Nephron (organoid): ENCODE measurements at regions not wholly inside any gene's neighbourhood (a gene's known extent, or its start where the extent isn't known, plus 50 kb on each side); places are given as distances from the start of the nearest gene placed in this dataset.

Experiments used
- H3K27ac Mint-ChIP-seq, 3 experiments: 2 replicates each; pipeline ENCODE4 v1.8.0; 2020; ENCODE audit warnings: mixed read lengths in 3 of 3, mild to moderate bottlenecking in 2 of 3, moderate library complexity in 1 of 3
- H3K27me3 Mint-ChIP-seq: 2 replicates; pipeline ENCODE4 v1.8.0; 2021; ENCODE audit warnings: low read depth, mild to moderate bottlenecking, moderate library complexity, mixed read lengths
- H3K36me3 Mint-ChIP-seq: 2 replicates; pipeline ENCODE4 v1.8.0; 2020; ENCODE audit warnings: low read depth, mixed read lengths
- H3K4me1 Mint-ChIP-seq: 2 replicates; pipeline ENCODE4 v1.8.0; 2020; ENCODE audit warnings: mixed read lengths
- H3K4me3 Mint-ChIP-seq, 3 experiments: 2 replicates each; pipeline ENCODE4 v1.8.0; 2020; ENCODE audit warnings: mild to moderate bottlenecking in 3 of 3, mixed read lengths in 3 of 3, moderate library complexity in 2 of 3
- H3K9me3 Mint-ChIP-seq: 2 replicates; pipeline ENCODE4 v1.8.0; 2020; ENCODE audit warnings: mixed read lengths
- TF ChIP-seq, protein P1 (sequence below), 3 experiments: fragments of 200-600 bp; sonication (generic); IDR thresholded peaks; one replicate each; pipeline ENCODE4 v1.5.0; 2021; ENCODE audit warnings: antibody characterized with exemption in 3 of 3; ENCODE audit not compliant: unreplicated experiment in 3 of 3

GRCh38 chr9:99724640-99725039 is 97.0 kb upstream of the NR4A3 start:
- Mint-ChIP-seq H3K4me3 (no peak overlapping the region), H3K27ac (no peak overlapping the region), H3K9me3 (no peaks in the 10 kb centered on the region), H3K36me3 (no peaks in the 10 kb centered on the region), H3K27me3 (no peaks in the 10 kb centered on the region), H3K4me1 (peaks cover 16% of the 10 kb centered on the region)
- TF ChIP-seq, protein P1, sequence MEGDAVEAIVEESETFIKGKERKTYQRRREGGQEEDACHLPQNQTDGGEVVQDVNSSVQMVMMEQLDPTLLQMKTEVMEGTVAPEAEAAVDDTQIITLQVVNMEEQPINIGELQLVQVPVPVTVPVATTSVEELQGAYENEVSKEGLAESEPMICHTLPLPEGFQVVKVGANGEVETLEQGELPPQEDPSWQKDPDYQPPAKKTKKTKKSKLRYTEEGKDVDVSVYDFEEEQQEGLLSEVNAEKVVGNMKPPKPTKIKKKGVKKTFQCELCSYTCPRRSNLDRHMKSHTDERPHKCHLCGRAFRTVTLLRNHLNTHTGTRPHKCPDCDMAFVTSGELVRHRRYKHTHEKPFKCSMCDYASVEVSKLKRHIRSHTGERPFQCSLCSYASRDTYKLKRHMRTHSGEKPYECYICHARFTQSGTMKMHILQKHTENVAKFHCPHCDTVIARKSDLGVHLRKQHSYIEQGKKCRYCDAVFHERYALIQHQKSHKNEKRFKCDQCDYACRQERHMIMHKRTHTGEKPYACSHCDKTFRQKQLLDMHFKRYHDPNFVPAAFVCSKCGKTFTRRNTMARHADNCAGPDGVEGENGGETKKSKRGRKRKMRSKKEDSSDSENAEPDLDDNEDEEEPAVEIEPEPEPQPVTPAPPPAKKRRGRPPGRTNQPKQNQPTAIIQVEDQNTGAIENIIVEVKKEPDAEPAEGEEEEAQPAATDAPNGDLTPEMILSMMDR (IDR thresholded peaks at IDR 0.05; ENCODE audit: unreplicated experiment in 3 of 3): no peak

GRCh38 chr9:99725852-99726251 is 95.8 kb upstream of the NR4A3 start:
- Mint-ChIP-seq H3K4me1 (peaks cover 6% of the 10 kb centered on the region), H3K9me3 (no peaks in the 10 kb centered on the region), H3K36me3 (no peaks in the 10 kb centered on the region), H3K27me3 (no peaks in the 10 kb centered on the region), H3K4me3 (no peak overlapping the region), H3K27ac (no peak overlapping the region)
- TF ChIP-seq, protein P1 (IDR thresholded peaks at IDR 0.05; ENCODE audit: unreplicated experiment in 3 of 3): no peak

DNA sequence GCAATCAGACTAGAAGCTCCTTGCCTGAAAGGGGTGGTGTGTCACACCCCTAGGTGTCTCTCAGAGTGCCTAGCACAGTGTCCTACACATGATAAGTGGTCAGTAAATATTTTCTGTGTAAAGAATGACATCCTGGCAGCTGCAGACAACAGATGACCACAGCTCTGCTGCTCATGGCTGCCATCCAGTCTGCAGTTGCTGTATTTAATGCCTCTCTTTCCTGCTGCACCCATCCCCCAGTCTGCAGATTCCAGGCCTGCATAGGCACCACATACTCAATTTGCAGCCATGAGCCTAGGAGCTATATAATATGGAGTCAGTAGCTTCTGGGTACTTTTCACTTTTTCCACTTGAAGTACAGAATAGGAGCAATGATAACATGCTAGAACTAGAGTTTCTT is 94.9 kb upstream of the NR4A3 start:
- peaks cover 6% of the 10 kb centered on the region for H3K4me1 Mint-ChIP-seq
- H3K9me3 Mint-ChIP-seq: no peaks in the 10 kb centered on the region
- TF ChIP-seq, protein P1 (IDR thresholded peaks at IDR 0.05; ENCODE audit: unreplicated experiment in 3 of 3): no peak
- no peaks in the 10 kb centered on the region for H3K27me3 Mint-ChIP-seq
- H3K4me3 Mint-ChIP-seq: no peak overlapping the region
- H3K27ac Mint-ChIP-seq: peak overlapping the region in 1 of 3 experiments; percentile 23
- no peaks in the 10 kb centered on the region for H3K36me3 Mint-ChIP-seq

DNA sequence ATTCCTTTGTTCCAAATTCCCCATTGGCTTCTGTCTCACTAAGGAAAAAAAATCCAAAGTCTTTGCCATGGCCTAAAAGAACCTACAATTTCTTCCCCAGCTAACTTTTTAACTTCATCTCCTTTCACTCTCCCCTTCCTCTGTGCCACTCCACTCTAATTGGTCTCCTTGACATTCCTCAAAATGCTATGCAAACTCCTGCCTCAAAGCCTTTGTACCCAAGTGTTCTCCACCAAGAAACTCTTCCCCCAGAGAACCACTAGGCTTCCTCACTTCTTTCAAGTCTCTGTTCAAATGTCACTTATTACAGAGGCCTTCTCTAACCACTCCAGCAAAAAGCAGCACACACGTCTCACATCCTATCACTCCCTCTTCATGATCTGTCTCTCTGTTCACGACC is 91.6 kb upstream of the NR4A3 start:
- no peak overlapping the region for H3K4me3 Mint-ChIP-seq
- H3K36me3 Mint-ChIP-seq: no peaks in the 10 kb centered on the region
- no peaks in the 10 kb centered on the region for H3K27me3 Mint-ChIP-seq
- H3K9me3 Mint-ChIP-seq: no peaks in the 10 kb centered on the region
- H3K4me1 Mint-ChIP-seq: peaks cover 14% of the 10 kb centered on the region
- no peak overlapping the region for H3K27ac Mint-ChIP-seq
- TF ChIP-seq, protein P1 (IDR thresholded peaks at IDR 0.05; ENCODE audit: unreplicated experiment in 3 of 3): no peak

GRCh38 chr9:99731950-99732349 is 89.7 kb upstream of the NR4A3 start:
- TF ChIP-seq, protein P1 (IDR thresholded peaks at IDR 0.05; ENCODE audit: unreplicated experiment in 3 of 3): no peak
- Mint-ChIP-seq H3K9me3 (no peaks in the 10 kb centered on the region), H3K4me1 (peaks cover 11% of the 10 kb centered on the region), H3K27ac (no peak overlapping the region), H3K27me3 (no peaks in the 10 kb centered on the region), H3K36me3 (no peaks in the 10 kb centered on the region), H3K4me3 (no peak overlapping the region)

GRCh38 chr9:99732715-99733114 is 89.0 kb upstream of the NR4A3 start:
- Mint-ChIP-seq H3K4me1 (peaks cover 9% of the 10 kb centered on the region), H3K9me3 (no peaks in the 10 kb centered on the region), H3K27me3 (no peaks in the 10 kb centered on the region), H3K4me3 (peak overlapping the region in 1 of 3 experiments; percentile 0), H3K36me3 (no peaks in the 10 kb centered on the region), H3K27ac (peak overlapping the region in 2 of 3 experiments; percentile 39 to 42)
- TF ChIP-seq, protein P1 (IDR thresholded peaks at IDR 0.05; ENCODE audit: unreplicated experiment in 3 of 3): no peak
